ENCODE measurements at regions not wholly inside any gene's neighbourhood (a gene's known extent, or its start where the extent isn't known, plus 50 kb on each side); places are given as distances from the start of the nearest gene placed in this dataset.
"Not testable (repeated sequence)": the region's sequence is repeated elsewhere in the genome, so short reads cannot be mapped to it uniquely, and the experiment has no call there.

- DNase-seq (ENCODE audit: low read depth in 2 of 2) = no peak
Observed at GRCh38 chr5:142405814-142406395, 81.1 kb upstream of the SPRY4 start.

- no peak for DNase-seq (ENCODE audit: low read depth in 2 of 2)
Observed at GRCh38 chr5:142405023-142405422, 80.2 kb upstream of the SPRY4 start.

- DNase-seq (ENCODE audit: low read depth in 2 of 2) = no peak
Observed at GRCh38 chr5:142404046-142404477, 79.2 kb upstream of the SPRY4 start.

- no peak for DNase-seq (ENCODE audit: low read depth in 2 of 2)
Observed at GRCh38 chr5:142403583-142403982, 78.8 kb upstream of the SPRY4 start.

GRCh38 chr5:142402752-142403318 lies 78.0 kb upstream of the SPRY4 start:
- no peak for DNase-seq (ENCODE audit: low read depth in 2 of 2)

GRCh38 chr5:142400415-142400814 lies 75.6 kb upstream of the SPRY4 start:
- no peak for DNase-seq (ENCODE audit: low read depth in 2 of 2)

- no peak for DNase-seq (ENCODE audit: low read depth in 2 of 2)
Observed at GRCh38 chr5:142399891-142400290, 75.1 kb upstream of the SPRY4 start.

- DNase-seq (ENCODE audit: low read depth in 2 of 2) = no peak
Observed at GRCh38 chr5:142398730-142399055, 73.9 kb upstream of the SPRY4 start.

GRCh38 chr5:142398011-142398729 lies 73.3 kb upstream of the SPRY4 start:
- not testable (repeated sequence) for DNase-seq (ENCODE audit: low read depth in 2 of 2)

- no peak for DNase-seq (ENCODE audit: low read depth in 2 of 2)
Observed at GRCh38 chr5:142397178-142397577, 72.4 kb upstream of the SPRY4 start.

- no peak for DNase-seq (ENCODE audit: low read depth in 2 of 2)
Observed at GRCh38 chr5:142396436-142397038, 71.7 kb upstream of the SPRY4 start.

GRCh38 chr5:142395334-142395733 lies 70.5 kb upstream of the SPRY4 start:
- no peak for DNase-seq (ENCODE audit: low read depth in 2 of 2)

- DNase-seq (ENCODE audit: low read depth in 2 of 2) = no peak
Observed at GRCh38 chr5:142391058-142391845, 66.4 kb upstream of the SPRY4 start.

GRCh38 chr5:142390334-142390733 lies 65.5 kb upstream of the SPRY4 start:
- DNase-seq (ENCODE audit: low read depth in 2 of 2) = no peak

GRCh38 chr5:142388696-142389095 lies 63.9 kb upstream of the SPRY4 start:
- no peak for DNase-seq (ENCODE audit: low read depth in 2 of 2)

GRCh38 chr5:142387024-142387682 lies 62.3 kb upstream of the SPRY4 start:
- no peak for DNase-seq (ENCODE audit: low read depth in 2 of 2)

GRCh38 chr5:142386137-142387023 lies 61.6 kb upstream of the SPRY4 start:
- DNase-seq (ENCODE audit: low read depth in 2 of 2) = no peak

GRCh38 chr5:142385194-142385593 lies 60.4 kb upstream of the SPRY4 start:
- no peak for DNase-seq (ENCODE audit: low read depth in 2 of 2)

- no peak for DNase-seq (ENCODE audit: low read depth in 2 of 2)
Observed at GRCh38 chr5:142384014-142384413, 59.2 kb upstream of the SPRY4 start.

- no peak for DNase-seq (ENCODE audit: low read depth in 2 of 2)
Observed at GRCh38 chr5:142382186-142382585, 57.4 kb upstream of the SPRY4 start.
